Colonic mucosa (tissue), 4 donors: ENCODE measurements at regions not wholly inside any gene's neighbourhood (a gene's known extent, or its start where the extent isn't known, plus 50 kb on each side); places are given as distances from the start of the nearest gene placed in this dataset.

ENCODE experiments used
- DNase-seq: peaks from one replicate; pipeline ENCODE4 v3.0.0-alpha.2; 2020
- H3K27ac ChIP-seq: fragments of 200-600 bp; one replicate; pipeline ENCODE4 v1.8.0; 2021
- H3K27me3 ChIP-seq: fragments of 200-600 bp; one replicate; pipeline ENCODE4 v1.8.0; 2021
- H3K36me3 ChIP-seq: fragments of 200-600 bp; one replicate; pipeline ENCODE4 v1.8.0; 2021
- H3K4me1 ChIP-seq: fragments of 200-600 bp; one replicate; pipeline ENCODE4 v1.8.0; 2021; ENCODE audit warnings: mild to moderate bottlenecking
- H3K4me3 ChIP-seq: fragments of 200-600 bp; one replicate; pipeline ENCODE4 v1.8.0; 2021
- H3K9ac ChIP-seq, 2 donors: one replicate each; pipeline ENCODE4 v1.7.0; 2013; ENCODE audit warnings: control low read depth in 2 of 2, low read depth in 2 of 2, low read length in 2 of 2
- H3K9me3 ChIP-seq: fragments of 200-600 bp; one replicate; pipeline ENCODE4 v1.8.0; 2021
- intact Hi-C: fragments of 100-400 bp; cut with DNase I; formaldehyde crosslinking; loops from one replicate; pipeline ENCODE4 v1.14.1; 2022
- TF ChIP-seq, protein P1 (sequence below): fragments of 200-600 bp; IDR thresholded peaks from one replicate; pipeline ENCODE4 v1.8.0; 2022; ENCODE audit warnings: antibody characterized with exemption, mild to moderate bottlenecking
- donor health status: healthy.
- donor health status: DM: no; HTN: no; CAD: no.
- donor health status: DM: no; HTN: no; CAD: no.

DNA sequence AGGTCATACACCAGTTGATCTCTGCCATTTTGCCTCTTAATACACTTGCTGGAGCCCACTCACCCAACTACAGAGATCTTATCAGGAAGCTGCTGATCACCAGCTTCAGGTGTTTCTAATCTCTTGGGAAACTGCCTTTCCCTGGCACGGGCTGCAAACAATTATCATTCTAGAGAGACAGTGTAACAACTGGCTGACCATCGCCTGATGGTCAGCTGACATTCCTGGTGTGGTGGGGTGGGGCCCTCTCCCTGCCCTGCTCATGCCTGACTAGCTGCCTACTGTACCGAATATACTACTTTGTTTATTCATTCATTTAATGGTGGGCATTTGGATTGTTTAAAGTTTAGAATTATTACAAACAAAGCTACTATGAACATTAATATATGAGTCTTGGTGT, 311.5 kb downstream of the CBLN2 start:
- Histone ChIP-seq H3K9ac (no peak overlapping the region), H3K36me3 (no peaks in the 10 kb centered on the region), H3K4me1 (no peaks in the 10 kb centered on the region), H3K9me3 (no peaks in the 10 kb centered on the region), H3K27me3 (no peaks in the 10 kb centered on the region), H3K4me3 (no peak overlapping the region), H3K27ac (no peak overlapping the region)
- TF ChIP-seq, protein P1, sequence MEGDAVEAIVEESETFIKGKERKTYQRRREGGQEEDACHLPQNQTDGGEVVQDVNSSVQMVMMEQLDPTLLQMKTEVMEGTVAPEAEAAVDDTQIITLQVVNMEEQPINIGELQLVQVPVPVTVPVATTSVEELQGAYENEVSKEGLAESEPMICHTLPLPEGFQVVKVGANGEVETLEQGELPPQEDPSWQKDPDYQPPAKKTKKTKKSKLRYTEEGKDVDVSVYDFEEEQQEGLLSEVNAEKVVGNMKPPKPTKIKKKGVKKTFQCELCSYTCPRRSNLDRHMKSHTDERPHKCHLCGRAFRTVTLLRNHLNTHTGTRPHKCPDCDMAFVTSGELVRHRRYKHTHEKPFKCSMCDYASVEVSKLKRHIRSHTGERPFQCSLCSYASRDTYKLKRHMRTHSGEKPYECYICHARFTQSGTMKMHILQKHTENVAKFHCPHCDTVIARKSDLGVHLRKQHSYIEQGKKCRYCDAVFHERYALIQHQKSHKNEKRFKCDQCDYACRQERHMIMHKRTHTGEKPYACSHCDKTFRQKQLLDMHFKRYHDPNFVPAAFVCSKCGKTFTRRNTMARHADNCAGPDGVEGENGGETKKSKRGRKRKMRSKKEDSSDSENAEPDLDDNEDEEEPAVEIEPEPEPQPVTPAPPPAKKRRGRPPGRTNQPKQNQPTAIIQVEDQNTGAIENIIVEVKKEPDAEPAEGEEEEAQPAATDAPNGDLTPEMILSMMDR, result no peak
- no peak for DNase-seq
- intact Hi-C loops, result no loop called here

DNA sequence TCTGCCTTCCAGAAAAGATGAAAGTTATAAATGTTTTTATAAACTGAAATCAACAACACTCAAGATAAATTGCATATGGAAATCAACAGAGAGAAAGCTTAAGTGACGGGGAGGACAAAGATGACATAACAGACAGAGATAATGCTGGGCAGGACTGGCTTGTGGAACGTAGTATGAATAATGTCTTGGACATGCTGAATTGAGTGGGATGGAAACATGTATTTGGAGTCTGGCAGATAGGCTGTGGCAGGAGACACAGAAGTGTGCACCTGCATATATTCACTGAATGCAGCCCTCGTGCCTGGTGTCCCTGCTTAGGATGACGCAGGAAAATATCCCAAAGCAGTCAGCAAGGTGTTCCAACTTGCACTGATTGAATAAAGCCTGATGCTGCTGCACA, 318.2 kb downstream of the CBLN2 start:
- no peaks in the 10 kb centered on the region for H3K4me1 ChIP-seq
- no peaks in the 10 kb centered on the region for H3K27me3 ChIP-seq
- TF ChIP-seq, protein P1, result no peak
- H3K9ac ChIP-seq, result no peak overlapping the region
- H3K27ac ChIP-seq, result no peak overlapping the region
- intact Hi-C loops, result no loop called here
- H3K4me3 ChIP-seq, result no peak overlapping the region
- DNase-seq, result no peak
- no peaks in the 10 kb centered on the region for H3K9me3 ChIP-seq
- H3K36me3 ChIP-seq, result no peaks in the 10 kb centered on the region

DNA sequence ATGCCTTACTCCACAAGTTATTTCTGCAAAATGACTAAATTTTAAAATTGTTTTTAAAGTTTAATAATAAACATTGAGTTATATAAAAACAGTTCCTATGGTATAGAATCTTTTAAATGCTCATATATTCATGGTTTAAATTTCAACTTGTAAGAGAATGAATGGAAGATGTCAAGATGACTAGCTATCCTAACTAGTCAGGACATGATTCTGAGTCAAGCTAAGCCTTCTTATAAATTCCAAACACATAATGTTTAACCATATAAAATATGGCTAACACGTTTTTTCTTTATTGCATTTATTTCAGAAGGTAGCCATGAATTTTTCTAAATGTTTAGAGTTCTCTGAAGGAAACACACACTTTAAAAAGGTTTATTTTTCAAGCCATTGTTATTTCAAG, 320.4 kb downstream of the CBLN2 start:
- TF ChIP-seq, protein P1, result no peak
- intact Hi-C loops, result no loop called here
- no peaks in the 10 kb centered on the region for H3K9me3 ChIP-seq
- no peak overlapping the region for H3K9ac ChIP-seq
- DNase-seq, result no peak
- no peak overlapping the region for H3K4me3 ChIP-seq
- H3K27me3 ChIP-seq, result no peaks in the 10 kb centered on the region
- H3K36me3 ChIP-seq, result no peaks in the 10 kb centered on the region
- H3K4me1 ChIP-seq, result no peaks in the 10 kb centered on the region
- H3K27ac ChIP-seq, result no peak overlapping the region

DNA sequence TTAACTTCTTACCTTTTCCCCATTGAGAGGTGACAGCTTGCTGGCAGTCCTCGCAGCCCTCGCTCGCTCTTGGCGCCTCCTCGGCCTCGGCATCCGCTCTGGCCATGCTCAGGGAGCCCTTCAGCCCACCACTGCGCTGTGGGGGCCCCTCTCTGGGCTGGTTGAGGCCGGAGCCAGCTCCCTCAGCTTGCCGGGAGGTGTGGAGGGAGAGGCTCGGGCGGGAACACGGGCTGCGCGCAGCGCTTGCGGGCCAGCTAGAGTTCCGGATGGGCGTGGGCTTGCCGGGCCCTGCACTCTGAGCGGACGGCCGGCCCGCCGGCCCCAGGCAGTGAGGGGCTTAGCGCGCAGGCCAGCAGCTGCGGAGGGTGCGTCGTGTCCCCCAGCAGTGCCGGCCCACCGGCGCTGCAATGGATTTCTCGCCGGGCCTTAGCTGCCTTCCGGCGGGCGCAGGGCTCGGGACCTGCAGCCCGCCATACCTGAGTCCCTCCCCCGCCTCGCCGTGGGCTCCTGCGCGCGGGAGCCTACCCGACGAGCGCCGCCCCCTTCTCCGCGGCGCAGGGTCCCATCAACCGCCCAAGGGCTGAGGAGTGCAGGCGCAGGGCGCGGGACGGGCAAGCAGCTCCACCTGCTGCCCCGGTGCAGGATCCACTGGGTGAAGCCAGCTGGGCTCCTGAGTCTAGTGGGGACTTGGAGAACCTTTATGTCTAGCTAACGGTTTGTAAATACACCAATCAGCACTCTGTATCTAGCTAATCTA, 335.0 kb downstream of the CBLN2 start:
- Histone ChIP-seq H3K9me3 (no peaks in the 10 kb centered on the region), H3K36me3 (peaks cover 3% of the 10 kb centered on the region), H3K4me3 (no peak overlapping the region), H3K4me1 (no peaks in the 10 kb centered on the region), H3K27me3 (no peaks in the 10 kb centered on the region), H3K27ac (no peak overlapping the region), H3K9ac (no peak overlapping the region)
- TF ChIP-seq, protein P1, result no peak
- intact Hi-C loops, result no loop called here
- DNase-seq, result no peak

DNA sequence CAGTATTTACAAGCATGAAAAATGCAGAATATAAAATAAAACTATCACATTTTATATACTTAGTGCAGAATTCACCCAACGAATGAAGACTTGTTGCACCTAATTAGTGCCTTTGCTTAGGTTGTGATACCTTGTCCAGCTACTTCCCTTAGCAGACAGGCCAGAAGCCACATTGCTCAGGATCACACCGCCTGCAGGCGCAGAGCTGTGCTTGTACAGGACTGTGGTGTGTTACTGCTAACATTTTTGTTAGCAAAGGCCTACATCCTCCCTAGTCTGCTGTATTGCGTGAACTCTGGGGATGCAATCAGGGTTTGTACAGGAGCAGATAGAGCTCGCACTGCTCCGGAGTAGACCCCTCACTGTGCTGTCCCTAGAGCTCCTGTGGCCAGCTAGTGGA, 336.9 kb downstream of the CBLN2 start:
- no peaks in the 10 kb centered on the region for H3K9me3 ChIP-seq
- intact Hi-C loops, result no loop called here
- no peak overlapping the region for H3K27ac ChIP-seq
- no peaks in the 10 kb centered on the region for H3K27me3 ChIP-seq
- TF ChIP-seq, protein P1, result no peak
- H3K4me3 ChIP-seq, result no peak overlapping the region
- no peak for DNase-seq
- peaks cover 3% of the 10 kb centered on the region for H3K36me3 ChIP-seq
- H3K4me1 ChIP-seq, result no peaks in the 10 kb centered on the region
- H3K9ac ChIP-seq, result no peak overlapping the region
